Ishikawa (cell line): ENCODE measurements at regions not wholly inside any gene's neighbourhood (a gene's known extent, or its start where the extent isn't known, plus 50 kb on each side); places are given as distances from the start of the nearest gene placed in this dataset.

ENCODE experiments used
- CEBPB ChIP-seq: IDR thresholded peaks from 2 replicates; pipeline ENCODE4 v1.6.1; 2012
- EP300 ChIP-seq: IDR thresholded peaks from 2 replicates; pipeline ENCODE4 v1.6.1; 2012; ENCODE audit warnings: borderline replicate concordance
- TF ChIP-seq, protein P1 (sequence below): IDR thresholded peaks from 2 replicates; pipeline ENCODE4 v1.6.1; 2012
- TF ChIP-seq, protein P2 (sequence below): IDR thresholded peaks from 2 replicates; pipeline ENCODE4 v1.6.1; 2012; ENCODE audit warnings: low read depth, mild to moderate bottlenecking
- TF ChIP-seq, protein P3 (sequence below): IDR thresholded peaks from 2 replicates; pipeline ENCODE4 v1.6.1; 2012

DNA sequence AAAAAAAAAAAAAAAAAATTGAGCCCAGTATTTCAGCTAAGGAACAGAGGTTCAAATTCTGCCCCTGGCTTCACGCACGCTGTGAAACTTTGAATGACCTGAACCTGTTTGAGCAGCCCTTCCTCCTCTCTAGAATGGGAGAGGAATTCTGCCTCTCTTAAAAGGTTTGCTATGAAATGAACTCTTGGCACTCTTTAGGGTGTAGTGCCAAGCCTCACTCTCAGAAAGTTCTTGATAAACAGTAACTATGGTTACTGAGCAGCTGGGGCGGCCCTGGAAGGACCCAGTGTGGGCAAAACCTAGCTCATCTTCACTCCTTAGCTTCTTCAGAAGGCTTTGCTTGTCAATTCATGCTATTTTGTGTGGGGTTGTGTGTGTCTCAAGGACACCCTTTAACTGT, 73.7 kb downstream of the GEMIN8 start:
- TF ChIP-seq, protein P1, sequence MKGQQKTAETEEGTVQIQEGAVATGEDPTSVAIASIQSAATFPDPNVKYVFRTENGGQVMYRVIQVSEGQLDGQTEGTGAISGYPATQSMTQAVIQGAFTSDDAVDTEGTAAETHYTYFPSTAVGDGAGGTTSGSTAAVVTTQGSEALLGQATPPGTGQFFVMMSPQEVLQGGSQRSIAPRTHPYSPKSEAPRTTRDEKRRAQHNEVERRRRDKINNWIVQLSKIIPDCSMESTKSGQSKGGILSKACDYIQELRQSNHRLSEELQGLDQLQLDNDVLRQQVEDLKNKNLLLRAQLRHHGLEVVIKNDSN, result no peak
- TF ChIP-seq, protein P2, sequence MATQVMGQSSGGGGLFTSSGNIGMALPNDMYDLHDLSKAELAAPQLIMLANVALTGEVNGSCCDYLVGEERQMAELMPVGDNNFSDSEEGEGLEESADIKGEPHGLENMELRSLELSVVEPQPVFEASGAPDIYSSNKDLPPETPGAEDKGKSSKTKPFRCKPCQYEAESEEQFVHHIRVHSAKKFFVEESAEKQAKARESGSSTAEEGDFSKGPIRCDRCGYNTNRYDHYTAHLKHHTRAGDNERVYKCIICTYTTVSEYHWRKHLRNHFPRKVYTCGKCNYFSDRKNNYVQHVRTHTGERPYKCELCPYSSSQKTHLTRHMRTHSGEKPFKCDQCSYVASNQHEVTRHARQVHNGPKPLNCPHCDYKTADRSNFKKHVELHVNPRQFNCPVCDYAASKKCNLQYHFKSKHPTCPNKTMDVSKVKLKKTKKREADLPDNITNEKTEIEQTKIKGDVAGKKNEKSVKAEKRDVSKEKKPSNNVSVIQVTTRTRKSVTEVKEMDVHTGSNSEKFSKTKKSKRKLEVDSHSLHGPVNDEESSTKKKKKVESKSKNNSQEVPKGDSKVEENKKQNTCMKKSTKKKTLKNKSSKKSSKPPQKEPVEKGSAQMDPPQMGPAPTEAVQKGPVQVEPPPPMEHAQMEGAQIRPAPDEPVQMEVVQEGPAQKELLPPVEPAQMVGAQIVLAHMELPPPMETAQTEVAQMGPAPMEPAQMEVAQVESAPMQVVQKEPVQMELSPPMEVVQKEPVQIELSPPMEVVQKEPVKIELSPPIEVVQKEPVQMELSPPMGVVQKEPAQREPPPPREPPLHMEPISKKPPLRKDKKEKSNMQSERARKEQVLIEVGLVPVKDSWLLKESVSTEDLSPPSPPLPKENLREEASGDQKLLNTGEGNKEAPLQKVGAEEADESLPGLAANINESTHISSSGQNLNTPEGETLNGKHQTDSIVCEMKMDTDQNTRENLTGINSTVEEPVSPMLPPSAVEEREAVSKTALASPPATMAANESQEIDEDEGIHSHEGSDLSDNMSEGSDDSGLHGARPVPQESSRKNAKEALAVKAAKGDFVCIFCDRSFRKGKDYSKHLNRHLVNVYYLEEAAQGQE, result no peak
- no peak for TF ChIP-seq CEBPB
- TF ChIP-seq EP300, result no peak
- TF ChIP-seq, protein P3, sequence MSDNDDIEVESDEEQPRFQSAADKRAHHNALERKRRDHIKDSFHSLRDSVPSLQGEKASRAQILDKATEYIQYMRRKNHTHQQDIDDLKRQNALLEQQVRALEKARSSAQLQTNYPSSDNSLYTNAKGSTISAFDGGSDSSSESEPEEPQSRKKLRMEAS, result no peak
